Stimulated activated CD4-positive, alpha-beta T cell treated with anti-CD3 and anti-CD28 coated beads, Interleukin-1b, Interleukin-23, amount 100 ng/mL, for 24 hours (primary cell): ENCODE measurements at regions not wholly inside any gene's neighbourhood (a gene's known extent, or its start where the extent isn't known, plus 50 kb on each side); places are given as distances from the start of the nearest gene placed in this dataset.

ENCODE experiments used
- DNase-seq, 4 experiments: peaks; one replicate each; pipeline ENCODE4 v3.0.0-alpha.2; 2020; ENCODE audit warnings: low read depth in 4 of 4, low spot score in 1 of 4

- DNase-seq, result no peak
These were observed 321.5 kb downstream of the BRINP1 start for GRCh38 chr9:119047513-119048307.

- no peak for DNase-seq
These were observed 319.0 kb downstream of the BRINP1 start for GRCh38 chr9:119050281-119050680.

GRCh38 chr9:119052339-119053030 lies 316.8 kb downstream of the BRINP1 start:
- no peak for DNase-seq

- no peak for DNase-seq
These were observed 316.2 kb downstream of the BRINP1 start for GRCh38 chr9:119053070-119053469.

GRCh38 chr9:119060629-119061385 lies 308.4 kb downstream of the BRINP1 start:
- DNase-seq, result no peak

- DNase-seq, result no peak
These were observed 297.6 kb downstream of the BRINP1 start for GRCh38 chr9:119071636-119072035.

GRCh38 chr9:119074017-119074416 lies 295.2 kb downstream of the BRINP1 start:
- no peak for DNase-seq

GRCh38 chr9:119078015-119078414 lies 291.2 kb downstream of the BRINP1 start:
- no peak for DNase-seq

- no peak for DNase-seq
These were observed 285.6 kb downstream of the BRINP1 start for GRCh38 chr9:119083673-119084072.

GRCh38 chr9:119086590-119086989 lies 282.6 kb downstream of the BRINP1 start:
- no peak for DNase-seq

GRCh38 chr9:119088002-119088547 lies 281.2 kb downstream of the BRINP1 start:
- no peak for DNase-seq

GRCh38 chr9:119091074-119091473 lies 278.2 kb downstream of the BRINP1 start:
- no peak for DNase-seq

GRCh38 chr9:119092125-119092524 lies 277.1 kb downstream of the BRINP1 start:
- no peak for DNase-seq

- no peak for DNase-seq
These were observed 275.1 kb downstream of the BRINP1 start for GRCh38 chr9:119094086-119094485.

- no peak for DNase-seq
These were observed 274.2 kb downstream of the BRINP1 start for GRCh38 chr9:119095072-119095471.

- no peak for DNase-seq
These were observed 268.2 kb downstream of the BRINP1 start for GRCh38 chr9:119101048-119101447.

GRCh38 chr9:119114681-119115080 lies 254.6 kb downstream of the BRINP1 start:
- no peak for DNase-seq
